ENCODE measurements at regions not wholly inside any gene's neighbourhood (a gene's known extent, or its start where the extent isn't known, plus 50 kb on each side); places are given as distances from the start of the nearest gene placed in this dataset.

DNA sequence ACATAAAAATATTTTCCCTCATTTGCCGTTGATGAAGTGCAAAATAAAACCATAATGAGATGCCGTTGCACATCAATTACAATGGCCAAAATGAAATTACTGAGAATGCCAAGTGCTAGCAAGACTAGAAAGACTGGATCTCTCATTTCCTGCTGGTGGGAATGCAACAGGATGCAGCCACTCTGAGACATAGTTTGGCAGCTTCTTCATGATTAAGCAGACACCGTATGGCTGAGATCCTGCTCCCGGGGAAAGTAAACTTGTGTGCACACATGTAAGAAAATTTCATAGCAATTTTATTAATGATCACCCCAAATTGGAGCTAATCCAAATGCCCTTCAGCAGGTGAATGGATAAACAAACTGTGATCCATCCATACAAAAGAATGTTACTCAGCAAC, 1013.2 kb downstream of the TBC1D22A start:
- no peaks in the 10 kb centered on the region for H3K4me1 ChIP-seq (ENCODE audit: insufficient read depth)
- intact Hi-C loops (cut with DNase I) = no loop called here
- WGBS, 3 donors = 13 to 20% (median 17%) methylated on average over 4 of the region's 4 CpGs

DNA sequence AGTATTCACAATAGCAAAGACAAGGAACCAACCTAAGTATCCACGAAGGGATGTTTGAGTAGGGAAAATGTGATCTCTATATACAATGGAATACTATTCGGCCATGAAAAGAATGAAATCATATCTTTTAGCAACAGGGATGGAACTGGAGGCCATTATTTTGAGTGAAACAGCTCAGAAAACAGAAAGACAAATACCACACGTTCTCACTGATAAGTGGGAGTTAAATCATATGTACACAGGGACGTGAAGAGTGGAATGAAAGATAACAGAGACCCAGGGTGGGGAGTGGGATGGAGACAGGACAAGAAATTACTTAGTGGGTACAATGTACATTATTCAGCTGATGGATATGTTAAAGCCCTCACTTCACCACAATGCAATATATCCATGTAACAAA, 1012.7 kb downstream of the TBC1D22A start:
- intact Hi-C loops (cut with DNase I) = no loop called here
- H3K4me3 ChIP-seq = no peak overlapping the region
- no peak overlapping the region for H3K27ac ChIP-seq
- no peaks in the 10 kb centered on the region for H3K9me3 ChIP-seq
- no peaks in the 10 kb centered on the region for H3K4me1 ChIP-seq (ENCODE audit: insufficient read depth)
- no peaks in the 10 kb centered on the region for H3K27me3 ChIP-seq
- no peak for DNase-seq
- no peaks in the 10 kb centered on the region for H3K36me3 ChIP-seq
- TF ChIP-seq, protein P1, sequence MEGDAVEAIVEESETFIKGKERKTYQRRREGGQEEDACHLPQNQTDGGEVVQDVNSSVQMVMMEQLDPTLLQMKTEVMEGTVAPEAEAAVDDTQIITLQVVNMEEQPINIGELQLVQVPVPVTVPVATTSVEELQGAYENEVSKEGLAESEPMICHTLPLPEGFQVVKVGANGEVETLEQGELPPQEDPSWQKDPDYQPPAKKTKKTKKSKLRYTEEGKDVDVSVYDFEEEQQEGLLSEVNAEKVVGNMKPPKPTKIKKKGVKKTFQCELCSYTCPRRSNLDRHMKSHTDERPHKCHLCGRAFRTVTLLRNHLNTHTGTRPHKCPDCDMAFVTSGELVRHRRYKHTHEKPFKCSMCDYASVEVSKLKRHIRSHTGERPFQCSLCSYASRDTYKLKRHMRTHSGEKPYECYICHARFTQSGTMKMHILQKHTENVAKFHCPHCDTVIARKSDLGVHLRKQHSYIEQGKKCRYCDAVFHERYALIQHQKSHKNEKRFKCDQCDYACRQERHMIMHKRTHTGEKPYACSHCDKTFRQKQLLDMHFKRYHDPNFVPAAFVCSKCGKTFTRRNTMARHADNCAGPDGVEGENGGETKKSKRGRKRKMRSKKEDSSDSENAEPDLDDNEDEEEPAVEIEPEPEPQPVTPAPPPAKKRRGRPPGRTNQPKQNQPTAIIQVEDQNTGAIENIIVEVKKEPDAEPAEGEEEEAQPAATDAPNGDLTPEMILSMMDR (IDR thresholded peaks at IDR 0.05) = no peak
- TF ChIP-seq EP300 (IDR thresholded peaks at IDR 0.05) (no peak), POLR2A (IDR thresholded peaks at IDR 0.05) (no peak)
- 51 to 58% (median 58%) methylated on average over 4 of the region's 4 CpGs for WGBS, 3 donors

More for the DNA sequence above, 1013.2 kb downstream of the TBC1D22A start:
- no peaks in the 10 kb centered on the region for H3K27me3 ChIP-seq
- no peaks in the 10 kb centered on the region for H3K9me3 ChIP-seq
- TF ChIP-seq POLR2A (IDR thresholded peaks at IDR 0.05) = no peak
- TF ChIP-seq, protein P1 (IDR thresholded peaks at IDR 0.05) = no peak
- no peak for TF ChIP-seq EP300 (IDR thresholded peaks at IDR 0.05)
- no peak for DNase-seq
- no peaks in the 10 kb centered on the region for H3K36me3 ChIP-seq
- no peak overlapping the region for H3K27ac ChIP-seq
- H3K4me3 ChIP-seq = no peak overlapping the region

DNA sequence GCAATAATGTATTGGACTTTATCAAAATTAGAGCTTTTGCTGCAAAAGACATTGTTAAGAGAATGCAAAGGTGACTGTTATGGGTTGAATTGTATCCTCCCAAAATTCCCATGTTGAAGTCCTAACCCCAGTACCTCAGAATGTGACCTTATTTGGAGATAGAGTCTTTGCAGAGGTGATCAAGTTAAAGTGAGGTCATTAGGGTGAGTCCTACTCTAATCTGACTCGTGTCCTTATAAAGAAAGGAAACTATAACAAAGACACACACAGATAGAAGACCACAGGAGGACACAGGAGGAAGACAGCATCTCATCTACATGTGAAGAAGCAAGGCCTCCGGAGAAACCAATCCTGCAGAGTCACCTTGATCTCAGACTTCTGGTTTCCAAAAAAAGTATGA, 1011.2 kb downstream of the TBC1D22A start:
- no peaks in the 10 kb centered on the region for H3K36me3 ChIP-seq
- H3K27me3 ChIP-seq = no peaks in the 10 kb centered on the region
- DNase-seq = no peak
- 82 to 86% (median 85%) methylated on average over 2 of the region's 2 CpGs for WGBS, 3 donors
- no peaks in the 10 kb centered on the region for H3K9me3 ChIP-seq
- H3K4me1 ChIP-seq (ENCODE audit: insufficient read depth) = no peaks in the 10 kb centered on the region
- intact Hi-C loops (cut with DNase I) = no loop called here
- no peak overlapping the region for H3K27ac ChIP-seq
- no peak for TF ChIP-seq POLR2A (IDR thresholded peaks at IDR 0.05)
- TF ChIP-seq, protein P1 (IDR thresholded peaks at IDR 0.05) = no peak
- TF ChIP-seq EP300 (IDR thresholded peaks at IDR 0.05) = no peak
- no peak overlapping the region for H3K4me3 ChIP-seq

DNA sequence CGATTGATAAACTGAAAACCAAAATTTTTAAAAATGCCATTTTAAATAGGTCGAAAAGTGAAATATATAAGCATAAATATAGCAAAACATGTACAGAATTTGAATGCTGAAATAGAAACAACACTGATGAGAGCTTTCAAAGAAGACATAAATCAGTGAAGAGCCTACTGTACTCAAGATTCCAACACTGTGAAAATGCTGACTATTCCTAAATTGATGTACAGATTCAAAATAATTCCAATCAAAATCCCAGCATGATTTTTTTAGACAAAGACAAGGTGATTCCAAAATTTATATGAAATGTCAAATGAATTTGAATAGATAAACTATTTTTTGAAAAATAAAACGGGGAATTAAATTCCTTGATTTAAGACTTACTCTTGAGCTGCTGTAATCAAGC, 1010.4 kb downstream of the TBC1D22A start:
- no peak for TF ChIP-seq POLR2A (IDR thresholded peaks at IDR 0.05)
- TF ChIP-seq EP300 (IDR thresholded peaks at IDR 0.05) = no peak
- TF ChIP-seq, protein P1 (IDR thresholded peaks at IDR 0.05) = no peak
- Histone ChIP-seq H3K4me1 (ENCODE audit: insufficient read depth) (no peaks in the 10 kb centered on the region), H3K4me3 (no peak overlapping the region), H3K9me3 (no peaks in the 10 kb centered on the region), H3K27me3 (no peaks in the 10 kb centered on the region), H3K36me3 (no peaks in the 10 kb centered on the region), H3K27ac (no peak overlapping the region)
- DNase-seq = no peak
- WGBS, 3 donors = 87 to 92% (median 89%) methylated on average over 3 of the region's 3 CpGs
- intact Hi-C loops (cut with DNase I) = no loop called here

DNA sequence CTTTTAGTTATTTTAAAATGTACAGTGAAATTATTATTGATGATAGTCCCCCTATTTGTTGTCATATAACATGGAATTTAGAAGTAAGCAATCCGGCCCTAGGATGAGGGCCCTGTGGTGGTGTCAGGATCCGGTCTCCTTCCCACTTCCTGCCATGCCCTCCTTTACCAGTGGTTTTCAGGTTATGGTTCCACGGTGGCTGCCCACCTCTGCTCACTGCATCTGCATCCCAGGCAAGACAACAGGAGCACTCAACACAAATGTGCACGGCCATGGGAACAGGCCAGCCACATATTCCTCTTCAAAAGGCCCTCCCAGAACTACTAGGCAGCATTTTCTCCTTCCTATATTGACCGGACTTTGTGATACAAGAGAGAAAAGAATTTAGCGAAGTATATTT, 1007.2 kb downstream of the TBC1D22A start:
- no peaks in the 10 kb centered on the region for H3K27me3 ChIP-seq
- DNase-seq = no peak
- H3K36me3 ChIP-seq = no peaks in the 10 kb centered on the region
- H3K4me1 ChIP-seq (ENCODE audit: insufficient read depth) = no peaks in the 10 kb centered on the region
- no peak overlapping the region for H3K4me3 ChIP-seq
- no peak overlapping the region for H3K27ac ChIP-seq
- H3K9me3 ChIP-seq = no peaks in the 10 kb centered on the region
- 91 to 93% (median 92%) methylated on average over 6 of the region's 6 CpGs for WGBS, 3 donors
- no peak for TF ChIP-seq EP300 (IDR thresholded peaks at IDR 0.05)
- TF ChIP-seq, protein P1 (IDR thresholded peaks at IDR 0.05) = no peak
- no peak for TF ChIP-seq POLR2A (IDR thresholded peaks at IDR 0.05)
- intact Hi-C loops (cut with DNase I) = no loop called here
